DOHH2 (cell line): ENCODE measurements at regions not wholly inside any gene's neighbourhood (a gene's known extent, or its start where the extent isn't known, plus 50 kb on each side); places are given as distances from the start of the nearest gene placed in this dataset.

Experiments used
- H3F3A ChIP-seq: fragments of 200-600 bp; sonication (generic), shearing (Covaris generic); 2 replicates; pipeline ENCODE4 v1.6.0; 2016; ENCODE audit warnings: antibody characterized with exemption, mild to moderate bottlenecking; ENCODE audit not compliant: control insufficient read depth, insufficient read depth
- H3K27ac ChIP-seq: fragments of 200-600 bp; sonication (generic); 2 replicates; pipeline ENCODE4 v1.5.1; 2014; ENCODE audit warnings: low read depth, mild to moderate bottlenecking, low read length, moderate library complexity
- H3K27me3 ChIP-seq: fragments of 200-600 bp; sonication (generic); 2 replicates; pipeline ENCODE4 v1.6.1; 2014; ENCODE audit warnings: mild to moderate bottlenecking, low read length, mixed read lengths; ENCODE audit not compliant: control insufficient read depth
- H3K36me3 ChIP-seq: fragments of 200-600 bp; sonication (generic); 2 replicates; pipeline ENCODE4 v1.6.1; 2014; ENCODE audit warnings: mild to moderate bottlenecking, low read length, moderate library complexity, mixed read lengths; ENCODE audit not compliant: control insufficient read depth
- H3K4me1 ChIP-seq: fragments of 200-600 bp; sonication (generic); 2 replicates; pipeline ENCODE4 v1.6.1; 2014; ENCODE audit warnings: mild to moderate bottlenecking, low read length, mixed read lengths; ENCODE audit not compliant: control insufficient read depth
- H3K4me2 ChIP-seq: fragments of 200-600 bp; sonication (generic); 2 replicates; pipeline ENCODE4 v1.6.0; 2014; ENCODE audit warnings: mild to moderate bottlenecking, low read length, moderate library complexity
- H3K4me3 ChIP-seq: fragments of 200-600 bp; sonication (generic); 2 replicates; pipeline ENCODE4 v1.5.1; 2014; ENCODE audit warnings: mild to moderate bottlenecking, low read length, mixed read lengths
- H3K79me2 ChIP-seq: fragments of 200-600 bp; sonication (generic); 2 replicates; pipeline ENCODE4 v1.6.1; 2014; ENCODE audit warnings: mild to moderate bottlenecking, low read length, mixed read lengths; ENCODE audit not compliant: control insufficient read depth
- H3K9me2 ChIP-seq: fragments of 200-600 bp; sonication (generic); replicated peaks from 2 replicates; pipeline ENCODE4 v1.6.1; 2014; ENCODE audit warnings: mild to moderate bottlenecking, low read length, mixed read lengths; ENCODE audit not compliant: control insufficient read depth
- H3K9me3 ChIP-seq: fragments of 200-600 bp; sonication (generic); 2 replicates; pipeline ENCODE4 v1.6.1; 2014; ENCODE audit warnings: antibody characterized with exemption, low read length, mixed read lengths; ENCODE audit not compliant: control insufficient read depth, insufficient read depth
- H4K20me1 ChIP-seq: fragments of 200-600 bp; sonication (generic); 2 replicates; pipeline ENCODE4 v1.6.0; 2014; ENCODE audit warnings: low read depth, mild to moderate bottlenecking, antibody characterized with exemption, low read length, moderate library complexity; ENCODE audit not compliant: control insufficient read depth, insufficient read depth
- EZH2phosphoT487 ChIP-seq: fragments of 200-600 bp; sonication (generic); IDR thresholded peaks from 2 replicates; pipeline ENCODE4 v1.6.1; 2017; ENCODE audit warnings: borderline replicate concordance, mild to moderate bottlenecking, antibody characterized with exemption, low read length, moderate library complexity, mixed read lengths
- TF ChIP-seq, protein P1 (sequence below): fragments of 200-600 bp; sonication (generic); IDR thresholded peaks from one replicate; pipeline ENCODE4 v1.5.1; 2014; ENCODE audit warnings: antibody characterized with exemption, mild to moderate bottlenecking, low read depth, low read length; ENCODE audit not compliant: poor library complexity, severe bottlenecking

DNA sequence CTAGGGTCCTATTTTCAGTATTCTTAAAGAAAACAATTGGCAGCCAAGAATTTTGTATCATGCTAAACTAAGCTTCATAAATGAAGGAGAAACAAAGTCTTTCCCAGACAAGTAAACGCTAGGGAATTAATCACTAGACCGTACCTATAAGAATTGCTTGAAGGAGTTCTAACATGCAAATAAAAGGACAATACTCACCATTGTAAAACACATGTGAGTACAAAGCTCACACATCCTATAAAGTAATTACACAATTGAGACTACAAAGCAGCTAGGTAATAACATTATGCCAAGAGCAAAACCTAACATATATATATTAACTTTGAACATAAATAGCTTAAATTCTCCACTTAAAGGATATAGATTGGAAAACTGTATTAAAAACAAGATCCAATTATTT lies 147.4 kb downstream of the FAM83B start:
- H3K79me2 ChIP-seq, result no peaks in the 10 kb centered on the region
- no peaks in the 10 kb centered on the region for H3F3A ChIP-seq
- no peaks in the 10 kb centered on the region for H3K36me3 ChIP-seq
- TF ChIP-seq, protein P1, sequence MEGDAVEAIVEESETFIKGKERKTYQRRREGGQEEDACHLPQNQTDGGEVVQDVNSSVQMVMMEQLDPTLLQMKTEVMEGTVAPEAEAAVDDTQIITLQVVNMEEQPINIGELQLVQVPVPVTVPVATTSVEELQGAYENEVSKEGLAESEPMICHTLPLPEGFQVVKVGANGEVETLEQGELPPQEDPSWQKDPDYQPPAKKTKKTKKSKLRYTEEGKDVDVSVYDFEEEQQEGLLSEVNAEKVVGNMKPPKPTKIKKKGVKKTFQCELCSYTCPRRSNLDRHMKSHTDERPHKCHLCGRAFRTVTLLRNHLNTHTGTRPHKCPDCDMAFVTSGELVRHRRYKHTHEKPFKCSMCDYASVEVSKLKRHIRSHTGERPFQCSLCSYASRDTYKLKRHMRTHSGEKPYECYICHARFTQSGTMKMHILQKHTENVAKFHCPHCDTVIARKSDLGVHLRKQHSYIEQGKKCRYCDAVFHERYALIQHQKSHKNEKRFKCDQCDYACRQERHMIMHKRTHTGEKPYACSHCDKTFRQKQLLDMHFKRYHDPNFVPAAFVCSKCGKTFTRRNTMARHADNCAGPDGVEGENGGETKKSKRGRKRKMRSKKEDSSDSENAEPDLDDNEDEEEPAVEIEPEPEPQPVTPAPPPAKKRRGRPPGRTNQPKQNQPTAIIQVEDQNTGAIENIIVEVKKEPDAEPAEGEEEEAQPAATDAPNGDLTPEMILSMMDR, result no peak
- TF ChIP-seq EZH2phosphoT487, result no peak
- no peak overlapping the region for H3K4me3 ChIP-seq
- H3K4me2 ChIP-seq, result no peak overlapping the region
- H3K4me1 ChIP-seq, result no peaks in the 10 kb centered on the region
- H3K9me3 ChIP-seq, result peaks cover 4% of the 10 kb centered on the region; the same call in 1 of the 2 replicates
- no peak overlapping the region for H3K27ac ChIP-seq
- H3K9me2 ChIP-seq, result no peaks in the 10 kb centered on the region
- H4K20me1 ChIP-seq, result no peaks in the 10 kb centered on the region
- H3K27me3 ChIP-seq, result no peaks in the 10 kb centered on the region

DNA sequence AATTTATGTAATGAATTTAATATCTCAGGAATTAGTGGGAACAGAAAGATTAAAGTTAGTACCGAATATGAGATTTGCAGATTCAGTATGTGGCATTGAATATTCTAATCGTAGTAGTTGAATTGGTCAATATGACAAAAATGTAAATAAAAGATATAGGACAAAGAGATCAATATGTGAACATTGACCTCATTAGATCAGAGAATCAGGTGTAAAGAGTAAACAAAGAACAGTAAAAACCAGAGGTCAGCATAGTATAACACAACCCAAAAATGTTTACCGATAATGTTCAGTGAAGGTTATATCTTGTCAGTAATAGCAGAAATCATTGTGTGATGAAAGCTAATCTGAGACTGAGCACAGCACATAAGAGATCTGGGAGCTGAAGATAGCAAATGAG lies 152.0 kb downstream of the FAM83B start:
- no peaks in the 10 kb centered on the region for H3K9me3 ChIP-seq

DNA sequence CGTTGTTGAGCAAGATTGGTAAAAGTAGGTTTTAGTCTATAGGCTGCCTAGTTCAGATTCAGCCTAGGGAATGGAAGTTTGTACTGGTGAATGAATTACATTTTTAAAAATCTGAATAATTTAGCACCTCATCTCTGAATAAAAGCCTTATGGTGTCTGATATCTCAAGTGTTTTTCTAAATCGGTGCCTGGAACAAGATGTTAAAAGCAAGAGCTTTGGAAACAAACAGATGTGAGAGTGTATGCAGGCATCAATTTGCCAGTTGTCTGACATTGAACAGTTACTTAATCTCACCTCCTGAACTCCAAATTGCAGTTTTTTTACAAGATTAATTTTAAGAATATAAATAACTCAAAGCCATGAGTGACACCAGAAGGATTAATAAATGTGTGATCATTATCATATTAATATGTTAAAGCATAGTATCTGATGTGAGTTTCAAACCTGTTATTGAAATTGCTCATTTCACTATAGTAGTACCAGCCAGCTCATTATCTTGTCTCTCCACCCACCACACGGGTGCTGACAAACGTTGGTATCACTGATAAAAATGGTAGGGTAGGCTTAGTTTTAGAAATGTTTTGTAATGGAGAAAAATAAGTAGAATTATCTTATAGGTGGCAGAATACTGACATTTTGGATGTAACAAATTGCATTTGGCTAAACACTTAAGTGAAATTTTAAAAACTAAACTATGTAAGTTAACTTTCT lies 157.3 kb downstream of the FAM83B start:
- H3K27me3 ChIP-seq, result no peaks in the 10 kb centered on the region
- no peaks in the 10 kb centered on the region for H3K79me2 ChIP-seq
- no peak for TF ChIP-seq EZH2phosphoT487
- TF ChIP-seq, protein P1, result no peak
- no peaks in the 10 kb centered on the region for H3K4me1 ChIP-seq
- H3F3A ChIP-seq, result no peaks in the 10 kb centered on the region
- no peaks in the 10 kb centered on the region for H3K9me2 ChIP-seq
- H3K4me2 ChIP-seq, result no peak overlapping the region
- H3K27ac ChIP-seq, result no peak overlapping the region
- no peaks in the 10 kb centered on the region for H3K9me3 ChIP-seq
- H3K4me3 ChIP-seq, result no peak overlapping the region
- no peaks in the 10 kb centered on the region for H3K36me3 ChIP-seq
- no peaks in the 10 kb centered on the region for H4K20me1 ChIP-seq

More for the DNA sequence above, 152.0 kb downstream of the FAM83B start:
- Histone ChIP-seq H3K79me2 (no peaks in the 10 kb centered on the region), H3K27me3 (no peaks in the 10 kb centered on the region), H3K36me3 (no peaks in the 10 kb centered on the region), H3K4me3 (no peak overlapping the region), H3F3A (no peaks in the 10 kb centered on the region), H4K20me1 (no peaks in the 10 kb centered on the region), H3K4me2 (no peak overlapping the region), H3K27ac (no peak overlapping the region), H3K9me2 (no peaks in the 10 kb centered on the region), H3K4me1 (no peaks in the 10 kb centered on the region)
- TF ChIP-seq, protein P1, result no peak
- no peak for TF ChIP-seq EZH2phosphoT487

DNA sequence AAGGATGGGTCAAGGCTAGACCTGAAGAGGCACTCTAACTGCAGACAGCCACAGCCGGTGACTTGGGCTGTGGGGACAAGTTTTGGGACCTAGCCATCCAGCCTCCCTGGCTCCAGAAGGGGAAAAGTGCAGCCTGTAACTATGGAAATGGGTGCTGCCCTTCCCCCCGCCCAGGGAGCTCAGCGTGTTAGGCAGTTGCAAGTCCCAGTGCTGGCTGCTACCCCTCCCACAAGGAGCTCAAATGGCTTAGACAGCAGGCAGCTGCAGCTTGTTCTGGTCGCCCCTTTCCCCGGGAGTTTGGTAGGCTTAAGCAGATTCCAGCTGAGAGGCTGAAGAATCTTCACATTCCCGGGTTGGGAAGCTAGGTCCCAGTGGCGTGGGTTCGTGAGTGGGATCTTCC lies 162.6 kb downstream of the FAM83B start:
- Histone ChIP-seq H3K4me3 (no peak overlapping the region), H3K27me3 (no peaks in the 10 kb centered on the region), H3K79me2 (no peaks in the 10 kb centered on the region), H3K9me3 (no peaks in the 10 kb centered on the region), H3K4me1 (no peaks in the 10 kb centered on the region), H3K9me2 (no peaks in the 10 kb centered on the region), H3K4me2 (no peak overlapping the region), H3K27ac (no peak overlapping the region), H4K20me1 (no peaks in the 10 kb centered on the region), H3F3A (no peaks in the 10 kb centered on the region), H3K36me3 (no peaks in the 10 kb centered on the region)
- no peak for TF ChIP-seq EZH2phosphoT487
- TF ChIP-seq, protein P1, result no peak
